B cell (primary cell): ENCODE measurements at regions not wholly inside any gene's neighbourhood (a gene's known extent, or its start where the extent isn't known, plus 50 kb on each side); places are given as distances from the start of the nearest gene placed in this dataset.

Experiments used
- EZH2 ChIP-seq: IDR thresholded peaks from 2 replicates; pipeline ENCODE4 v1.6.1; 2012; ENCODE audit warnings: borderline replicate concordance, low read depth, mild to moderate bottlenecking, moderate library complexity, low read length; ENCODE audit not compliant: insufficient read depth, poor library complexity, severe bottlenecking
- TF ChIP-seq, protein P1 (sequence below): fragments of 200-600 bp; IDR thresholded peaks from one replicate; pipeline ENCODE4 v1.8.0; 2022; ENCODE audit warnings: antibody characterized with exemption, mild to moderate bottlenecking

GRCh38 chr9:103707181-103707580, 386.9 kb upstream of the SMC2 start:
- TF ChIP-seq, protein P1, sequence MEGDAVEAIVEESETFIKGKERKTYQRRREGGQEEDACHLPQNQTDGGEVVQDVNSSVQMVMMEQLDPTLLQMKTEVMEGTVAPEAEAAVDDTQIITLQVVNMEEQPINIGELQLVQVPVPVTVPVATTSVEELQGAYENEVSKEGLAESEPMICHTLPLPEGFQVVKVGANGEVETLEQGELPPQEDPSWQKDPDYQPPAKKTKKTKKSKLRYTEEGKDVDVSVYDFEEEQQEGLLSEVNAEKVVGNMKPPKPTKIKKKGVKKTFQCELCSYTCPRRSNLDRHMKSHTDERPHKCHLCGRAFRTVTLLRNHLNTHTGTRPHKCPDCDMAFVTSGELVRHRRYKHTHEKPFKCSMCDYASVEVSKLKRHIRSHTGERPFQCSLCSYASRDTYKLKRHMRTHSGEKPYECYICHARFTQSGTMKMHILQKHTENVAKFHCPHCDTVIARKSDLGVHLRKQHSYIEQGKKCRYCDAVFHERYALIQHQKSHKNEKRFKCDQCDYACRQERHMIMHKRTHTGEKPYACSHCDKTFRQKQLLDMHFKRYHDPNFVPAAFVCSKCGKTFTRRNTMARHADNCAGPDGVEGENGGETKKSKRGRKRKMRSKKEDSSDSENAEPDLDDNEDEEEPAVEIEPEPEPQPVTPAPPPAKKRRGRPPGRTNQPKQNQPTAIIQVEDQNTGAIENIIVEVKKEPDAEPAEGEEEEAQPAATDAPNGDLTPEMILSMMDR, result no peak
- no peak for TF ChIP-seq EZH2
